Mononuclear cell (primary cell): ENCODE measurements at regions not wholly inside any gene's neighbourhood (a gene's known extent, or its start where the extent isn't known, plus 50 kb on each side); places are given as distances from the start of the nearest gene placed in this dataset.

Source experiments
- H3K27me3 ChIP-seq: 2 replicates; pipeline ENCODE4 v1.6.0; 2011; ENCODE audit warnings: low read length, control low read depth; ENCODE audit not compliant: insufficient read depth
- H3K4me1 ChIP-seq: 2 replicates; pipeline ENCODE4 v1.5.1; 2011; ENCODE audit warnings: mild to moderate bottlenecking, low read length, control low read depth; ENCODE audit not compliant: insufficient read depth
- H3K4me3 ChIP-seq: 2 replicates; pipeline ENCODE4 v1.5.1; 2011; ENCODE audit warnings: mild to moderate bottlenecking, low read length, moderate library complexity
- H3K9me3 ChIP-seq: 2 replicates; pipeline ENCODE4 v1.5.1; 2011; ENCODE audit warnings: low read depth, mild to moderate bottlenecking, control low read depth, low read length

DNA sequence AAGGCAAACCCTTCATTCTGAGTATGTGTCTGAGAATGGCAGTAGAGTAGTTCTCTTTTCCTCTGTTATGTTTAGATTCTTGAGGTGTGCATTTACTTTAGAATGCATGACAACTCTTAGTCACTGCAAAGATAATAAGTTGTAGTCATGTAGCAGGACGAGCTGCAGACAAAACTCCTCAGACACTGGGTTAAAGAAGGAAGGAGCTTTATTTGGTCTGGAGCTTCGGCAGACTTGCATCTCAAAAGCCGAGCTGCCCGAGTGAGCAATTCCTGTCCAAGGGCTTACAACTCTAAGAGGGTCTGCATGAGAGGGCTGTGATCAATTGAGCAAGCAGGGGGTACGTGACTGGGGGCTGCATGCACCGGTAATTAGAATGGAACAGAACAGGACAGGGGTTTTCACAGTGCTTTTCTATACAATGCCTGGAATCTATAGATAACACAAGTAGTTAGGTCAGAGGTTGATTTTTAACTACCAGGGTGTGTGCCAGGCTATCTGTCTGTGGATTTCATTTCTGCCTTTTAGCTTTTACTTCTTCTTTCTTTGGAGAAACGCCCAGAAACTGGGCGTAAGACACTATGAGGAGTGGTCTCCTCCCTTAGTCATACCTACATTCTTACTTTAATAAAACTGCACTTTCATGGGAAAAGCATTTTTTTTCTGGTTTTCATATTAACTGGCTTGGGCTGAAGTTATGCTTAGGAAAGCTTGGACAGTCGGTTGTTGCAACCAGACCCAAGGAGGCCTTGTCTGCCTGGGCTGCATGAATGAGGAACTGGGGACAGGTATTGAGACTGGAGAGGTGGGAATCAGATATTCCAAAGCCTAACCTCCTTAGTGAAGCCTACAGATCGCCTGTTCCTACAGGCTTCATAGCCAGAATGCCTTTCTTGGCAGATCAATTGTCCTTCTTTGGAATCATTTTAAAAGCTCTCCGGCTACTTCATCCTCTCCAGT, 115.1 kb downstream of the RHOU start:
- no peaks in the 10 kb centered on the region for H3K9me3 ChIP-seq
- no peaks in the 10 kb centered on the region for H3K27me3 ChIP-seq
- peaks cover 32% of the 10 kb centered on the region for H3K4me1 ChIP-seq
- no peak overlapping the region for H3K4me3 ChIP-seq

GRCh38 chr1:228851193-228851592, 115.9 kb downstream of the RHOU start:
- Histone ChIP-seq H3K9me3 (no peaks in the 10 kb centered on the region), H3K4me1 (peaks cover 32% of the 10 kb centered on the region), H3K27me3 (no peaks in the 10 kb centered on the region), H3K4me3 (no peak overlapping the region)

GRCh38 chr1:228851618-228852017, 116.3 kb downstream of the RHOU start:
- peaks cover 32% of the 10 kb centered on the region for H3K4me1 ChIP-seq
- H3K4me3 ChIP-seq, result no peak overlapping the region
- H3K9me3 ChIP-seq, result no peaks in the 10 kb centered on the region
- no peaks in the 10 kb centered on the region for H3K27me3 ChIP-seq

- H3K4me3 ChIP-seq, result no peak overlapping the region
These were observed 116.7 kb downstream of the RHOU start for GRCh38 chr1:228852024-228852423.

DNA sequence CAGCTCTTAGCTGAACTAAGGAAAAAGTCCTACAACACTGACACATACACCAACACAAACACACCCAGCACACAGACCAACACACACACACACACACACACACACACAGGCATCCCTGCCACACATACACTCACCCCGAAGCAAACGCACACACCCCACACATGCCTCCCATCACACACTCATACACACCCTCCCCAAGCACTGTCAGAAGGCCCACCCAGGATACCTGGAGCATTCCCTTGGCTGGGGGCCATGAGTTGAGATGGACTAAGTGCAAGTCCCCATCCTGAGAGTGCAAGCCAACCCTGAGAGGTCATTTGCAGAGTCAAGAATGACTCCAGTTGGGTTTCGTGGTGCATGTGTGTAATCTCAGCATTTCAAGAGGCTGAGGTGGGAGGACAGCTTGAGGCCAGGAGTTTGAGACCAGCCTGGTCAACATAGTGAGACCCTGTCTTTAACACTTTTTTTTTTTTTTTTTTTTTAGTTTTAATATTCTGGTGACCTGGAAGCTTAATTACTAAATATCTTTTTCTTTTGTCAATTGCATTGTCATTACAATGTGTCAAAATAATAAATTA, 117.3 kb downstream of the RHOU start:
- H3K4me3 ChIP-seq, result no peak overlapping the region
- H3K27me3 ChIP-seq, result no peaks in the 10 kb centered on the region
- no peaks in the 10 kb centered on the region for H3K9me3 ChIP-seq
- peaks cover 32% of the 10 kb centered on the region for H3K4me1 ChIP-seq

More at GRCh38 chr1:228852024-228852423, 116.7 kb downstream of the RHOU start:
- Histone ChIP-seq H3K9me3 (no peaks in the 10 kb centered on the region), H3K4me1 (peaks cover 32% of the 10 kb centered on the region), H3K27me3 (no peaks in the 10 kb centered on the region)

DNA sequence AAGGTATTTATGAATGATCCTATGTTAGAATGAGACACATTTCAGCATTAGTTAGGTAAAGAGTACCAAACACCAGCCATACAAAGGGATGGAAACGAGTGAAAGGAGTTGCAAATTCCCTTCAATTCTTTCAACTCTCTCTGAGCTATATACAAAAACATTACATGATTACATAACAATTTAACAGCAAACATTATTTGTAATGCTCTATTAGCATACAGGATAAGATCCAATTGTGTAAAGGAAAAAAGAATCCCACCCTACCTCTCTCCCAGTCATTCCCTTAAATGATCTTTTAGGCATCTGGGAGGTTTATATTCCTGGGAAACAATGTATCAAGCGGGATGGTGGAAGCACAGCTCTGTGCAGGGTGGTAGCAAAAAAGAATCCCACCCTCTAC, 117.9 kb downstream of the RHOU start:
- peaks cover 32% of the 10 kb centered on the region for H3K4me1 ChIP-seq
- H3K27me3 ChIP-seq, result no peaks in the 10 kb centered on the region
- no peaks in the 10 kb centered on the region for H3K9me3 ChIP-seq
- no peak overlapping the region for H3K4me3 ChIP-seq

DNA sequence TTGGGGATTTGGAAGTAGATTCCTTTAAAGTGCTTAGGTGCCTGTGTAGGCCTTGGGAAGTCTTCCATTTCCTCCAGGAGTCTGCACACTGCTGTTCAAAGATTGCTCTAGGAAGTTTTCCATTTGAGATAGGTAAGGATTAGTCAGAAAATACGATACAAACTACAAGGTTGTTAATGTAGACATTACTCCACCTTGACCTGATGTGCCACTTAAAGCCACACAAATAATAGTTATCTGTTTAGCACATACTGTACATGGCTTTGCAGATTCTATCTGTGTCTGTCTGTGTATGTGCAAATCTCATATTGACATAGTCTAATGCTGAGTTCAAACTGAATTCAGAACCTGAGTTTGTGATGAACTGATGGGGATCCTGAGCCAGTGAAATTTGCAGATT, 118.4 kb downstream of the RHOU start:
- peaks cover 32% of the 10 kb centered on the region for H3K4me1 ChIP-seq
- H3K27me3 ChIP-seq, result no peaks in the 10 kb centered on the region
- no peaks in the 10 kb centered on the region for H3K9me3 ChIP-seq
- no peak overlapping the region for H3K4me3 ChIP-seq

- Histone ChIP-seq H3K27me3 (no peaks in the 10 kb centered on the region), H3K4me3 (no peak overlapping the region), H3K4me1 (peaks cover 26% of the 10 kb centered on the region), H3K9me3 (no peaks in the 10 kb centered on the region)
These were observed 119.6 kb downstream of the RHOU start for GRCh38 chr1:228854907-228855306.

GRCh38 chr1:228857611-228858010, 122.3 kb downstream of the RHOU start:
- no peak overlapping the region for H3K4me3 ChIP-seq
- H3K4me1 ChIP-seq, result peaks cover 15% of the 10 kb centered on the region
- H3K27me3 ChIP-seq, result no peaks in the 10 kb centered on the region
- H3K9me3 ChIP-seq, result no peaks in the 10 kb centered on the region

DNA sequence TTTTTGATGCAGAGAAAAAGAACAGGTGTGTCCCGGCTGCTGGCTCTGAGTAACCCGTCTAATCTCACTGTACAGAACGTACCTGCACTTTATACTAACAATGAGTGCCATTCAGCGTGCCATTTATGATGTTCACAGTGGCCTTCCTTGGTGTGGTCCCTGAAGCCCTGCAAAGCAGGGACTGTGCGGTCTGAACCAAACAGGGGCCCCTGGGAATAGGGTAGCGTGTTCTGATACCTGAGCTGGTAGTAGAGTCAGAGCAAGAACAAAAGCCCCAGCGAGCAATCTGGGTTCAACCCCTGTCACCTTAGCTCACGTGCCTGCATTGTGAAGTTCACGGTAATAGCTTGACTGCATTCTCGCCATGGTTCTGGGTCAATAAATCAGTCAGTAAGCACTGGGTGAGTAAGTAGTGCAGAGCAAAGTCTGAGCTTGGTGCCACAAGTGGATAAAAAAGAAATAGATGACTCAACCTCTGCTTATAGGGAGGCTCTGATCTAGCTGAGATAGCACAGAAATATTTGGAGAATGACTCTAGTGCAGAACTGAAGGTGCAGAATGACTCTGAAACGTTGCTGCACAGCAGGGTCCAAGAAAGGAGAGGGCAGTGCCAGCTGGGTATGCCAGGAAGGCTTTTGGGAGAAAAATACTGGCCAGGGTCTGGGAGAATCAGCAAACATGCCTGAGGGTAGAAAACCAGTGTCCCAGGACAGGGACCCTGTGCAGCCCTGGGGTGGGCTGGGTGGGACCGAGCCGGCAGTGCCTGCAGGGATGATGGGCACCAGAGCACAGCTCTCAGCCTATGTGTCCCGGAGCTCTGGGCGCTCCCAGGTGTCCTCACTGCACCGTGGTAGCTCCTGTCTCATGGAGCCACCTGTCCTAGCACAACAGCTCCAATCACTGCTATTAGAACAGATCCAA, 125.9 kb downstream of the RHOU start:
- H3K9me3 ChIP-seq, result no peaks in the 10 kb centered on the region
- no peaks in the 10 kb centered on the region for H3K27me3 ChIP-seq
- peaks cover 25% of the 10 kb centered on the region for H3K4me1 ChIP-seq
- H3K4me3 ChIP-seq, result no peak overlapping the region

- Histone ChIP-seq H3K27me3 (no peaks in the 10 kb centered on the region), H3K9me3 (no peaks in the 10 kb centered on the region), H3K4me1 (peaks cover 25% of the 10 kb centered on the region), H3K4me3 (no peak overlapping the region)
These were observed 126.5 kb downstream of the RHOU start for GRCh38 chr1:228861832-228862180.

GRCh38 chr1:228862542-228863505, 127.5 kb downstream of the RHOU start:
- Histone ChIP-seq H3K9me3 (no peaks in the 10 kb centered on the region), H3K27me3 (no peaks in the 10 kb centered on the region), H3K4me3 (no peak overlapping the region), H3K4me1 (peaks cover 25% of the 10 kb centered on the region)

DNA sequence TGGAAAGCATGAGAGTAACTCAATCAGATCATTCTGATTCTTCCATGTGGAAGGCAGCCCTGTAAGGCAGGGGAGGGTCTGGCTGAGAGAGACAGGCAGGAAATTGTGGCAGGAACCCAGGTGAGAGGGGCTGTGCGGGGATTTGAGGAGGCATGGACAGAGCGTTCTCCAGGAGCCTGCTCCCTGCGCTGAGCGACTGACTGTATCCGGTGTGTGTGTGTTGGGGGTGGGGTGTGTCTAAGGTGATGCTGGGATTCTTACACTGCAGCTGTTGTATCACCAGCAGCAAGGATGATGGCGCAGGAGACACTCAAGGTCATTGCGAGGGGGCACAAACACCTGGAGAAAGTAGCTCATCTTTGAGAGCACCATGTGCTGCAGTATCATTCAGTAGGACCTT, 128.5 kb downstream of the RHOU start:
- H3K4me3 ChIP-seq, result no peak overlapping the region
- no peaks in the 10 kb centered on the region for H3K27me3 ChIP-seq
- peaks cover 25% of the 10 kb centered on the region for H3K4me1 ChIP-seq
- no peaks in the 10 kb centered on the region for H3K9me3 ChIP-seq

- Histone ChIP-seq H3K9me3 (no peaks in the 10 kb centered on the region), H3K4me1 (peaks cover 25% of the 10 kb centered on the region), H3K4me3 (no peak overlapping the region), H3K27me3 (no peaks in the 10 kb centered on the region)
These were observed 130.5 kb downstream of the RHOU start for GRCh38 chr1:228865627-228866330.
